Cardiac muscle cell (in vitro differentiated cells and primary cell): ENCODE measurements at regions not wholly inside any gene's neighbourhood (a gene's known extent, or its start where the extent isn't known, plus 50 kb on each side); places are given as distances from the start of the nearest gene placed in this dataset.

Source experiments
- DNase-seq, 2 donors: peaks; one replicate each; pipeline versions ENCODE4 v3.0.0 to v3.0.0-alpha.2; 2010 to 2017; ENCODE audit warnings: low read depth in 1 of 2, low spot score in 1 of 2
- H3K27ac ChIP-seq: fragments of 200-600 bp; sonication (generic); 2 replicates; pipeline ENCODE4 v1.5.1; 2016
- H3K27me3 ChIP-seq: fragments of 200-600 bp; sonication (generic); 2 replicates; pipeline ENCODE4 v1.6.0; 2016; ENCODE audit warnings: control low read depth
- H3K36me3 ChIP-seq: fragments of 200-600 bp; sonication (generic); 2 replicates; pipeline ENCODE4 v1.5.1; 2016; ENCODE audit warnings: control low read depth
- H3K4me1 ChIP-seq: fragments of 200-600 bp; sonication (generic); 2 replicates; pipeline ENCODE4 v1.8.1; 2017; ENCODE audit warnings: low read depth, mild to moderate bottlenecking, mixed run types
- H3K4me3 ChIP-seq: fragments of 200-600 bp; sonication (generic); 2 replicates; pipeline ENCODE4 v1.5.1; 2016; ENCODE audit warnings: mild to moderate bottlenecking
- H3K9me3 ChIP-seq: fragments of 200-600 bp; sonication (generic); 2 replicates; pipeline ENCODE4 v1.5.1; 2017; ENCODE audit warnings: low read depth, mild to moderate bottlenecking, control low read depth
- CTCF ChIP-seq: IDR thresholded peaks from 2 replicates; pipeline ENCODE4 v1.5.1; 2012; ENCODE audit warnings: low read depth, mild to moderate bottlenecking, low read length

GRCh38 chr5:121688781-121689180 is 162.9 kb upstream of the FTMT start:
- H3K27ac ChIP-seq = no peak overlapping the region
- no peak for TF ChIP-seq CTCF
- H3K27me3 ChIP-seq = no peaks in the 10 kb centered on the region

GRCh38 chr5:121691478-121691877 is 160.2 kb upstream of the FTMT start:
- peak; percentile 35 to 60 for DNase-seq
- H3K4me1 ChIP-seq = peaks cover 22% of the 10 kb centered on the region
- no peak for TF ChIP-seq CTCF

More at GRCh38 chr5:121688781-121689180, 162.9 kb upstream of the FTMT start:
- no peak for DNase-seq
- Histone ChIP-seq H3K9me3 (no peaks in the 10 kb centered on the region), H3K36me3 (no peaks in the 10 kb centered on the region), H3K4me3 (no peak overlapping the region), H3K4me1 (peaks cover 22% of the 10 kb centered on the region)

GRCh38 chr5:121692158-121692557 is 159.5 kb upstream of the FTMT start:
- Histone ChIP-seq H3K9me3 (no peaks in the 10 kb centered on the region), H3K27ac (no peak overlapping the region), H3K36me3 (no peaks in the 10 kb centered on the region), H3K27me3 (no peaks in the 10 kb centered on the region), H3K4me1 (peaks cover 22% of the 10 kb centered on the region), H3K4me3 (no peak overlapping the region)
- DNase-seq = no peak
- no peak for TF ChIP-seq CTCF

More at GRCh38 chr5:121691478-121691877, 160.2 kb upstream of the FTMT start:
- Histone ChIP-seq H3K9me3 (no peaks in the 10 kb centered on the region), H3K36me3 (no peaks in the 10 kb centered on the region), H3K4me3 (no peak overlapping the region), H3K27me3 (no peaks in the 10 kb centered on the region), H3K27ac (peak overlapping the region; percentile 65)

- Histone ChIP-seq H3K27ac (no peak overlapping the region), H3K36me3 (no peaks in the 10 kb centered on the region), H3K4me1 (peaks cover 22% of the 10 kb centered on the region), H3K4me3 (no peak overlapping the region), H3K9me3 (no peaks in the 10 kb centered on the region), H3K27me3 (no peaks in the 10 kb centered on the region)
- TF ChIP-seq CTCF = no peak
- DNase-seq = peak in 1 of 2 donors; percentile 13
Measured at GRCh38 chr5:121693864-121694263, 157.8 kb upstream of the FTMT start.

- no peak overlapping the region for H3K27ac ChIP-seq
- TF ChIP-seq CTCF = no peak
- no peak overlapping the region for H3K4me3 ChIP-seq
- no peaks in the 10 kb centered on the region for H3K27me3 ChIP-seq
- no peaks in the 10 kb centered on the region for H3K9me3 ChIP-seq
- no peaks in the 10 kb centered on the region for H3K36me3 ChIP-seq
- DNase-seq = no peak
- H3K4me1 ChIP-seq = peaks cover 22% of the 10 kb centered on the region
Measured at GRCh38 chr5:121695307-121695706, 156.4 kb upstream of the FTMT start.

- TF ChIP-seq CTCF = no peak
- Histone ChIP-seq H3K36me3 (no peaks in the 10 kb centered on the region), H3K4me1 (no peaks in the 10 kb centered on the region), H3K4me3 (no peak overlapping the region), H3K27me3 (no peaks in the 10 kb centered on the region), H3K9me3 (no peaks in the 10 kb centered on the region), H3K27ac (no peak overlapping the region)
- DNase-seq = no peak
Measured at GRCh38 chr5:121698690-121699089, 153.0 kb upstream of the FTMT start.
